T-cell (primary cell): ENCODE measurements at regions not wholly inside any gene's neighbourhood (a gene's known extent, or its start where the extent isn't known, plus 50 kb on each side); places are given as distances from the start of the nearest gene placed in this dataset.

Experiments used
- ATAC-seq, 4 experiments: fragments of 200-7000 bp in 3 of 4; fragments of 150-1000 bp in 1 of 4; cut with Tn5 transposase; replicated peaks in 1 of 4; 1 replicate in 3 of 4; 2 replicates in 1 of 4; pipeline ENCODE4 v1.10.0; 2021; ENCODE audit warnings: moderate library complexity in 3 of 4, mild to moderate bottlenecking in 2 of 4, moderate number of reproducible peaks in 1 of 4
- CTCF ChIA-PET, 2 donors: fragments of 300-600 bp; sonication (Branson Sonifier 250); formaldehyde crosslinking; loops; one replicate each; lab custom pipeline; 2022; ENCODE audit warnings: antibody characterized with exemption in 2 of 2; lab: Charles Lee
- POLR2A ChIA-PET, 2 donors: fragments of 300-600 bp; sonication (Branson Sonifier 250); formaldehyde crosslinking; loops; one replicate each; lab custom pipeline; 2022; ENCODE audit warnings: antibody characterized with exemption in 2 of 2; lab: Charles Lee
- DNase-seq, 35 experiments: peaks; one replicate each; pipeline versions ENCODE4 v3.0.0 to v3.0.0-alpha.2; 2013 to 2023
- H3K27ac ChIP-seq: one replicate; pipeline ENCODE4 v1.5.1; 2013; ENCODE audit warnings: low read length
- H3K27me3 ChIP-seq, 2 experiments: replicated peaks in 1 of 2; 1 replicate in 1 of 2; 2 replicates in 1 of 2; pipeline versions ENCODE4 v1.6.1 to v1.7.0; 2013; ENCODE audit warnings: low read length in 1 of 2, mixed read lengths in 1 of 2; ENCODE audit not compliant: control insufficient read depth in 2 of 2, insufficient read depth in 2 of 2; ENCODE audit errors: extremely low read depth in 1 of 2
- H3K36me3 ChIP-seq, 2 donors: 1 replicate in 1 of 2; 2 replicates in 1 of 2; pipeline versions ENCODE4 v1.6.1 to v1.7.0; 2013; ENCODE audit warnings: low read length in 1 of 2; ENCODE audit not compliant: control insufficient read depth in 2 of 2, insufficient read depth in 1 of 2; ENCODE audit errors: extremely low read depth in 1 of 2
- H3K4me1 ChIP-seq, 2 experiments: 1 replicate in 1 of 2; 2 replicates in 1 of 2; pipeline versions ENCODE4 v1.6.1 to v1.7.0; 2013; ENCODE audit warnings: low read length in 2 of 2, mixed read lengths in 1 of 2; ENCODE audit not compliant: insufficient read depth in 2 of 2, control insufficient read depth in 1 of 2; ENCODE audit errors: extremely low read depth in 1 of 2
- H3K4me3 ChIP-seq, 2 donors: 1 replicate in 1 of 2; 2 replicates in 1 of 2; pipeline versions ENCODE4 v1.5.1 to v1.7.0; 2013; ENCODE audit warnings: mild to moderate bottlenecking in 2 of 2, low read length in 1 of 2, moderate library complexity in 1 of 2; ENCODE audit not compliant: control insufficient read depth in 1 of 2; ENCODE audit errors: extremely low read depth in 1 of 2
- H3K9me3 ChIP-seq: 2 replicates; pipeline ENCODE4 v1.7.0; 2013
- H3K27ac Mint-ChIP-seq, 2 donors: one replicate each; pipeline ENCODE4 v1.8.0; 2020 to 2021; ENCODE audit warnings: mild to moderate bottlenecking in 2 of 2, mixed read lengths in 2 of 2
- H3K27me3 Mint-ChIP-seq, 2 donors: one replicate each; pipeline ENCODE4 v1.8.0; 2021 to 2022; ENCODE audit warnings: mixed read lengths in 2 of 2
- H3K36me3 Mint-ChIP-seq: one replicate; pipeline ENCODE4 v1.8.0; 2021; ENCODE audit warnings: mixed read lengths
- H3K4me1 Mint-ChIP-seq, 3 donors: one replicate each; pipeline ENCODE4 v1.8.0; 2020 to 2022; ENCODE audit warnings: mixed read lengths in 3 of 3, mild to moderate bottlenecking in 1 of 3
- H3K4me3 Mint-ChIP-seq, 3 donors: one replicate each; pipeline ENCODE4 v1.8.0; 2020 to 2022; ENCODE audit warnings: mild to moderate bottlenecking in 3 of 3, mixed read lengths in 3 of 3, moderate library complexity in 3 of 3
- H3K9me3 Mint-ChIP-seq, 3 donors: one replicate each; pipeline ENCODE4 v1.8.0; 2020 to 2022; ENCODE audit warnings: mixed read lengths in 3 of 3
- WGBS: methylation state at CpG from one replicate; pipeline ENCODE4 v1.1.5; 2013; ENCODE audit warnings: missing lambda C conversion rate; ENCODE audit not compliant: insufficient coverage; 5-methylcytosine and 5-hydroxymethylcytosine counted together

GRCh38 chr1:95733671-95734070 lies 499.7 kb downstream of the RWDD3 start:
- ATAC-seq: no peak
- Mint-ChIP-seq H3K9me3 (peaks cover 13 to 33% (median 18%) of the 10 kb centered on the region in 3 donors), H3K27ac (no peak overlapping the region), H3K4me3 (no peak overlapping the region), H3K27me3 (no peaks in the 10 kb centered on the region), H3K4me1 (no peaks in the 10 kb centered on the region), H3K36me3 (no peaks in the 10 kb centered on the region)
- Histone ChIP-seq H3K27ac (no peak overlapping the region), H3K27me3 (no peaks in the 10 kb centered on the region), H3K9me3 (no peaks in the 10 kb centered on the region), H3K4me3 (no peak overlapping the region), H3K36me3 (no peaks in the 10 kb centered on the region), H3K4me1 (no peaks in the 10 kb centered on the region)
- no peak for DNase-seq
- WGBS: no CpG with 5 or more reads among the region's 6 CpGs
- POLR2A ChIA-PET: no interaction called here
- CTCF ChIA-PET: interaction anchor here in 1 of 2 donors (0.7 kb wide), 1 partner anchor 12 kb away, joined by 3 read pairs; no protein-coding TSS in a partner anchor

DNA sequence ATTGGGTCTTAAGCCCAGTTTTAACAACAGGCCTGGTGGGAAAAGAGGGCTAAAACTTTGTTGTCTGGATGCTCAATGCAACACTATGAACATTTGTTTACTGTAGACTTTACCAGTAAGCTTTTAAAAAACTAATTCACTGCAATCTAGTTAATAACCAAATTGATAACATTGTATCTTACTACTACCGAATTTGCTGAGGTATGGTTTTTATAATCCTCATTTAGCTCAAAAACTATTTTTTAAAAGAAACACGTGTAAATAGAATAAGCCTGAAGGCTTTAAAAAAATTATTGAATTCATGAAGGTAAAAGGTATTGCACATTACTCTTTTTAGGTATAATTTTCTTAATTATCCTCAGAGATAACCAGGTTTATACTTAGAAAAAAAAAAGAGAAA lies 500.6 kb downstream of the RWDD3 start:
- H3K4me1 Mint-ChIP-seq: no peaks in the 10 kb centered on the region
- H3K27me3 Mint-ChIP-seq: no peaks in the 10 kb centered on the region
- Histone ChIP-seq H3K9me3 (no peaks in the 10 kb centered on the region), H3K27ac (no peak overlapping the region), H3K4me1 (no peaks in the 10 kb centered on the region), H3K4me3 (no peak overlapping the region), H3K36me3 (no peaks in the 10 kb centered on the region), H3K27me3 (no peaks in the 10 kb centered on the region)
- H3K4me3 Mint-ChIP-seq: no peak overlapping the region
- no peaks in the 10 kb centered on the region for H3K36me3 Mint-ChIP-seq
- H3K9me3 Mint-ChIP-seq: peaks cover 13 to 34% (median 18%) of the 10 kb centered on the region in 3 donors
- no CpG with 5 or more reads among the region's 2 CpGs for WGBS
- ChIA-PET POLR2A (no interaction called here), CTCF (no interaction called here)
- ATAC-seq (no peak), DNase-seq (no peak)
- H3K27ac Mint-ChIP-seq: no peak overlapping the region

DNA sequence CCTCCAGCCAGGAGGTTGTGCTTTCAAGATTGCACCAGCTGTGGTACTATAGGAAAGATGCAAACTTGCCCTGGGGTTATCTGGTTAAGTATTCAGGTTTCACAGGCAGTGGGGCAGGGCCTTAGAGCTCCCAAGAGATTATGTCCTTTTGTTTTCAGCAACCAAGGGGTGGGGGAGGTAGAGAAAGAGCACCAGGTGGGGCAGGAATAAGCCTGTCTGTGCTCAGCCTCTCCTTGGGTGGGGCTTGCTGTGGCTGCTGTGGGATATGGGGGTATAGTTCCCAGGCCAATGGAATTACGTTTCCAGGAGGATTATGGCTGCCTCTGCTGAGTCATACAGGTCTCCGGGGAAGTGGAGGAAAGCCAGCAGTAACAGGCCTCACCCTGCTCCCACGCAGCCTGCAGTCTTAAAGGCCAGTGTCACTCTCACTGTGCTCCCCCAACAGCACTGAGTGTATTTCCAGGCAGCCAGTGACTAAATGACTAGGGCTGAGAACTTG lies 508.6 kb downstream of the RWDD3 start:
- ChIA-PET POLR2A (no interaction called here), CTCF (no interaction called here)
- Histone ChIP-seq H3K36me3 (no peaks in the 10 kb centered on the region), H3K27ac (no peak overlapping the region), H3K27me3 (no peaks in the 10 kb centered on the region), H3K4me1 (no peaks in the 10 kb centered on the region), H3K9me3 (no peaks in the 10 kb centered on the region), H3K4me3 (no peak overlapping the region)
- no peak overlapping the region for H3K27ac Mint-ChIP-seq
- no peaks in the 10 kb centered on the region for H3K27me3 Mint-ChIP-seq
- H3K4me3 Mint-ChIP-seq: no peak overlapping the region
- DNase-seq (no peak), ATAC-seq (no peak)
- H3K9me3 Mint-ChIP-seq: peaks cover 9 to 29% (median 12%) of the 10 kb centered on the region in 3 donors
- no peaks in the 10 kb centered on the region for H3K4me1 Mint-ChIP-seq
- 50% methylated on average over 2 of the region's 3 CpGs for WGBS
- H3K36me3 Mint-ChIP-seq: no peaks in the 10 kb centered on the region

DNA sequence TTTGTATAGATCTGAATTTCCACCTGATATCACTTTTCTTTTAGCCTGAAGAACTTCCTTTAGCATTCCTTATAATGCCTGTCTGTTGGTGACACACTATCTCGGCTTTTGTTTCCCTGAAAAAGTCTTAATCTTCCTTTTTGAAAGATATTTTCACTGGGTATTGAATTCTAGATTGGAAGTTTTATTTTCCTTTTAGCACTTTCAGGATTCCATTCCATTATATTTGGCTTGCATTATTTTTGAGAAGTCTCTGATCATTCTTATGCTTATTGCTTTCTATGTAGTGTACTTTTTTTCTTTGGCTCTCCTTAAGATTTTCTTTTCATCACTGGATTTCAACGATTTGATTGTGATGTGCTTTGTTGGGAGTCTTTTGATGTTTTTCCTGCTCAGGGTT lies 510.7 kb downstream of the RWDD3 start:
- Histone ChIP-seq H3K27ac (no peak overlapping the region), H3K36me3 (no peaks in the 10 kb centered on the region), H3K4me3 (no peak overlapping the region), H3K9me3 (no peaks in the 10 kb centered on the region), H3K27me3 (no peaks in the 10 kb centered on the region), H3K4me1 (no peaks in the 10 kb centered on the region)
- Mint-ChIP-seq H3K9me3 (peaks cover 9 to 20% (median 10%) of the 10 kb centered on the region in 3 donors), H3K4me3 (no peak overlapping the region), H3K36me3 (no peaks in the 10 kb centered on the region), H3K4me1 (no peaks in the 10 kb centered on the region), H3K27me3 (no peaks in the 10 kb centered on the region), H3K27ac (no peak overlapping the region)
- no peak for DNase-seq
- ChIA-PET POLR2A (no interaction called here), CTCF (no interaction called here)
- no peak for ATAC-seq
- WGBS: no CpG with 5 or more reads among the region's 2 CpGs

DNA sequence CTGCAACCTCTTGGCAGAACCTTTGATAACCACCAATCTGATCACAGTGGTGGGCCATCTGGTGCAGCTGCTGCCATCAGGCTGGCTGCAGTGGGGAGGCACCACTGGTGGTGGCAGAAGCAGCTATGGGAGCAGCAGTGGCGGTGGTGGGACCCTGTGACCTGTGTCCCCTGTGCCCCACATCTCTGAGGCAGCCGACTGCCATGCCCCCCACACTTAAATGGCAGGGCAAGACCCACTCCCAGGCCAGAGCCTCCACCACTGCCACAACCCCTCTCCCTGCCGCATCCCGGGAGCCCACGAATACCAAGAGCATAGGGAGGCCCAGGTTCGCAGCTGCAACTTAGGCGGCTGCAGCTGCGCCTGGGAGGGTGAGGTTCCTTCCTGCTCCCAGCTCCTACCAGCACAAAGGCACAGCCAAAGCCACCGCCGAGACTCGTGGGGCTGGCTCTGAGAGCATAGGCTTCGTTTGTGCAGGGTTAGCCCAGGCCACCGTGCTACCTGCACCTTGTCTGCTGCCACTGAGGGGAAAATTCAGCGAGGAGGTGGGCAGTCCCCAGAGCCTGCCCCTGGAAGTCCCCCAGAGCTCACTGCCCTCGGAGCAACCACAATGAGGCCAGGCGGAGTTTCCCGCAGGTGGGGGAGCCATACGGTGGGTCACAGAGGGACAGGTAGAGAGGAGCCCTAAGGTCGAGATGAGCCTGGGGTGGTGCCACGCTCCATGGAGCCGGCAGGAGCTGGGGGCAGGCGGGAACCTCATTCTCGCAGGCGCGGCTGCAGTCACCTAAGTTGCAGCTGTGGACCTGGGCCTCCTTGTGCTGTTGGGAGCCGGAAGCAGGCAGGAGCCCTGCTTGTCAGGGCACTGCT lies 518.7 kb downstream of the RWDD3 start:
- Histone ChIP-seq H3K27ac (no peak overlapping the region), H3K9me3 (peaks cover 4% of the 10 kb centered on the region), H3K4me3 (no peak overlapping the region), H3K4me1 (no peaks in the 10 kb centered on the region), H3K27me3 (peaks cover 0 to 6% of the 10 kb centered on the region in 2 experiments), H3K36me3 (peaks cover 0 to 4% of the 10 kb centered on the region in 2 donors)
- Mint-ChIP-seq H3K27me3 (no peaks in the 10 kb centered on the region), H3K36me3 (no peaks in the 10 kb centered on the region), H3K4me1 (no peaks in the 10 kb centered on the region), H3K4me3 (no peak overlapping the region), H3K27ac (no peak overlapping the region), H3K9me3 (peaks cover 13 to 34% (median 18%) of the 10 kb centered on the region in 3 donors)
- no peak for ATAC-seq
- CTCF ChIA-PET: no interaction called here
- POLR2A ChIA-PET: no interaction called here
- DNase-seq: no peak
- 90% methylated on average over 24 of the region's 26 CpGs for WGBS

DNA sequence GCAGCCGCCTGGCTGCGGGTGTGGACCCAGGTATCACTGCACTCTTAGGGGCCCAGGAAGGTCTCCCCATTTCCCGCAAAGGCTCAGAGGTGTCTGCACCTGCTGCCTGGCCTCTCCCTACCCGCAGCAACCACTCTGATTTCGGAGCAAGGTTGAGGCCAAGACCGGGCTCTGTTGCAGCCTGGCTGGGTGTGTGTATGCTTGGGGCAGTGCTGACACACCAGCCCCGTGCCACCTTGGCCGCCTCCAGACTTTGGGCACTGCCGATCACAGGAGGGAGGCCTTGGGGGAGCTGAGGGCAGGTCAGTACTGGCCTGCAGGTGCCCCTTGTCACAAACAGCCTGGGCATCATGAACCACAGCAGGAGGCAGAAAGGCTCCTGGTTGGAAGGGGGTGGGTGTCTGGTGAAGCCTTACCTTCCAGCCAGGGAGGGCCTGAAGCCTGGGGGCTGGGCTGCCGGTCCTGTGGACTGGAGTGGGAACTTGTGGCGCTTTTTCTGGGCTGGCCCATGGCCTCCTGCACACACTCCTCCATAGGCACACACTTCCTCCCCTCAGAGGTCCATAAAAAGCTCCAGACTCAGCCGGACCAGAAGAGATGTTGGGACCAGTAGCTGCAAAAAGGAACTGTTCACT lies 519.5 kb downstream of the RWDD3 start:
- no peaks in the 10 kb centered on the region for H3K27me3 Mint-ChIP-seq
- POLR2A ChIA-PET: no interaction called here
- Histone ChIP-seq H3K36me3 (peaks cover 0 to 4% of the 10 kb centered on the region in 2 donors), H3K4me1 (no peaks in the 10 kb centered on the region), H3K27me3 (peaks cover 0 to 6% of the 10 kb centered on the region in 2 experiments), H3K9me3 (peaks cover 4% of the 10 kb centered on the region), H3K27ac (no peak overlapping the region), H3K4me3 (no peak overlapping the region)
- H3K4me3 Mint-ChIP-seq: no peak overlapping the region
- H3K9me3 Mint-ChIP-seq: peaks cover 13 to 34% (median 18%) of the 10 kb centered on the region in 3 donors
- CTCF ChIA-PET: no interaction called here
- H3K36me3 Mint-ChIP-seq: no peaks in the 10 kb centered on the region
- no peak for DNase-seq
- WGBS: 90% methylated on average over 10 of the region's 12 CpGs
- H3K27ac Mint-ChIP-seq: no peak overlapping the region
- no peak for ATAC-seq
- no peaks in the 10 kb centered on the region for H3K4me1 Mint-ChIP-seq
